GM12878 (cell line): ENCODE measurements at regions not wholly inside any gene's neighbourhood (a gene's known extent, or its start where the extent isn't known, plus 50 kb on each side); places are given as distances from the start of the nearest gene placed in this dataset.

Experiments
- ATAC-seq: fragments of 200-7000 bp; cut with Tn5 transposase; 3 replicates; pipeline ENCODE4 v1.9.1; 2020; ENCODE audit warnings: mild to moderate bottlenecking, moderate library complexity
- BruUV-seq: library from RNA; stranded (reverse); fragments of 400-500 nt; replicated peaks from 2 replicates; lab custom pipeline; 2021; lab: Mats Ljungman, UMichigan
- CTCF ChIA-PET: fragments of 300-600 bp; sonication (Branson Sonifier 250); formaldehyde crosslinking; extraction: SDS; loops from one replicate; lab custom pipeline; 2021; ENCODE audit warnings: inconsistent platforms; lab: Yijun Ruan, JAX
- POLR2A ChIA-PET: fragments of 350-600 bp; formaldehyde crosslinking; extraction: SDS; loops from one replicate; lab custom pipeline; 2021; ENCODE audit warnings: inconsistent platforms; lab: Charles Lee
- RAD21 ChIA-PET: fragments of 300-600 bp; sonication (Branson Sonifier 250); formaldehyde crosslinking; loops from one replicate; lab custom pipeline; 2023; ENCODE audit warnings: antibody characterized with exemption; ENCODE audit not compliant: unreplicated experiment; lab: Charles Lee
- SMC1A ChIA-PET: fragments of 300-600 bp; sonication (Branson Sonifier 250); formaldehyde crosslinking; loops from one replicate; lab custom pipeline; 2023; ENCODE audit not compliant: unreplicated experiment, uncharacterized antibody; lab: Charles Lee
- DNase-seq: peaks from one replicate; pipeline ENCODE4 v3.0.0-alpha.2; 2011; ENCODE audit warnings: low read depth, low spot score
- FAIRE-seq: peaks from 3 replicates; lab custom pipeline; 2011; peaks lifted over from hg19 to GRCh38; lab: Jason Lieb, UNC
- H2AFZ ChIP-seq: 2 replicates; pipeline ENCODE4 v1.6.0; 2011; ENCODE audit warnings: low read depth, low read length, control low read depth; ENCODE audit not compliant: control insufficient read depth
- H3K27ac ChIP-seq: 2 replicates; pipeline ENCODE4 v1.5.1; 2011; ENCODE audit warnings: control low read depth; ENCODE audit not compliant: control insufficient read depth, insufficient read depth
- H3K27me3 ChIP-seq, 2 experiments: replicated peaks in 1 of 2; 2 replicates each; pipeline versions ENCODE4 v1.6.0 to v1.6.1; 2011; ENCODE audit warnings: low read length in 1 of 2; ENCODE audit not compliant: control insufficient read depth in 2 of 2, insufficient read depth in 2 of 2
- H3K36me3 ChIP-seq, 2 experiments: 2 replicates each; pipeline ENCODE4 v1.5.1; 2011; ENCODE audit warnings: low read length in 1 of 2; ENCODE audit not compliant: control insufficient read depth in 2 of 2, insufficient read depth in 2 of 2
- H3K4me1 ChIP-seq: 2 replicates; pipeline ENCODE4 v1.6.1; 2011; ENCODE audit warnings: mild to moderate bottlenecking, low read length, moderate library complexity, mixed read lengths; ENCODE audit not compliant: control insufficient read depth, insufficient read depth
- H3K4me2 ChIP-seq: 2 replicates; pipeline ENCODE4 v1.6.0; 2011; ENCODE audit warnings: control low read depth; ENCODE audit not compliant: control insufficient read depth, insufficient read depth
- H3K4me3 ChIP-seq: fragments of 200-600 bp; sonication (generic); 2 replicates; pipeline ENCODE4 v1.5.1; 2016
- H3K79me2 ChIP-seq: 2 replicates; pipeline ENCODE4 v1.6.0; 2011; ENCODE audit warnings: low read length; ENCODE audit not compliant: control insufficient read depth, insufficient read depth
- H3K9ac ChIP-seq: 2 replicates; pipeline ENCODE4 v1.8.0; 2011; ENCODE audit warnings: low read length, control low read depth, mixed read lengths; ENCODE audit not compliant: control insufficient read depth, insufficient read depth
- H3K9me3 ChIP-seq: replicated peaks from 3 replicates; pipeline ENCODE4 v1.5.1; 2011; ENCODE audit warnings: mild to moderate bottlenecking, low read length; ENCODE audit not compliant: control insufficient read depth, insufficient read depth
- H4K20me1 ChIP-seq: 2 replicates; pipeline ENCODE4 v1.6.0; 2011; ENCODE audit not compliant: control insufficient read depth, insufficient read depth
- BACH1 ChIP-seq: fragments of 450-650 bp; IDR thresholded peaks from 2 replicates; pipeline ENCODE4 v1.6.1; 2017; ENCODE audit warnings: mild to moderate bottlenecking, borderline replicate concordance
- BCL11A ChIP-seq: IDR thresholded peaks from 2 replicates; pipeline ENCODE4 v1.6.1; 2011; ENCODE audit warnings: low read depth, low read length
- BMI1 ChIP-seq: fragments of 450-650 bp; IDR thresholded peaks from 2 replicates; pipeline ENCODE4 v1.6.1; 2016; ENCODE audit warnings: mild to moderate bottlenecking, moderate library complexity, borderline replicate concordance
- CBFB ChIP-seq: IDR thresholded peaks from 2 replicates; pipeline ENCODE4 v1.6.1; 2016; ENCODE audit warnings: antibody characterized with exemption, low read depth
- CHD4 ChIP-seq: fragments of 200-600 bp; sonication (generic); IDR thresholded peaks from 2 replicates; pipeline ENCODE4 v1.6.1; 2016; ENCODE audit warnings: mild to moderate bottlenecking
- CREM ChIP-seq: IDR thresholded peaks from 2 replicates; pipeline ENCODE4 v1.6.1; 2014; ENCODE audit warnings: antibody characterized with exemption, low read depth
- MEF2A ChIP-seq: IDR thresholded peaks from 2 replicates; pipeline ENCODE4 v1.6.1; 2011; ENCODE audit warnings: low read depth, mild to moderate bottlenecking, low read length, moderate library complexity; ENCODE audit not compliant: insufficient read depth
- MYC ChIP-seq: IDR thresholded peaks from 2 replicates; pipeline ENCODE4 v1.6.1; 2011; ENCODE audit warnings: mild to moderate bottlenecking, low read length, moderate library complexity, inconsistent platforms; ENCODE audit not compliant: insufficient read depth, insufficient replicate concordance, insufficient read length, severe bottlenecking
- NR2C1 ChIP-seq: fragments of 450-650 bp; IDR thresholded peaks from 2 replicates; pipeline ENCODE4 v1.6.1; 2017; ENCODE audit warnings: antibody characterized with exemption, mild to moderate bottlenecking, moderate library complexity
- PBX3 ChIP-seq: IDR thresholded peaks from 2 replicates; pipeline ENCODE4 v1.6.1; 2011; ENCODE audit warnings: mild to moderate bottlenecking, low read depth, low read length, moderate library complexity; ENCODE audit not compliant: insufficient replicate concordance
- POLR2AphosphoS2 ChIP-seq: IDR thresholded peaks from 2 replicates; pipeline ENCODE4 v1.6.1; 2011; ENCODE audit warnings: low read depth, mild to moderate bottlenecking, low read length, improper control_type of control experiment, moderate library complexity
- REST ChIP-seq: IDR thresholded peaks from 2 replicates; pipeline ENCODE4 v1.6.1; 2012; ENCODE audit warnings: mild to moderate bottlenecking, low read depth, low read length
- SP1 ChIP-seq: IDR thresholded peaks from one replicate; pipeline ENCODE4 v1.6.1; 2011; ENCODE audit warnings: low read depth, low read length
- SREBF2 ChIP-seq: IDR thresholded peaks from 2 replicates; pipeline ENCODE4 v1.6.1; 2012; ENCODE audit warnings: mild to moderate bottlenecking, low read length
- ZNF207 ChIP-seq: fragments of 450-650 bp; IDR thresholded peaks from 2 replicates; pipeline ENCODE4 v1.6.1; 2014; ENCODE audit warnings: antibody characterized with exemption, mild to moderate bottlenecking, borderline replicate concordance
- WGBS: methylation state at CpG from one replicate; pipeline ENCODE4 v1.1.6; 2016; ENCODE audit warnings: low lambda C conversion rate; ENCODE audit not compliant: insufficient replicate concordance, insufficient coverage; ENCODE audit errors: missing lambda C conversion rate; 5-methylcytosine and 5-hydroxymethylcytosine counted together
- in situ Hi-C: fragments of 300-500 bp; cut with MboI; formaldehyde crosslinking; loops from 9 replicates; pipeline ENCODE4 v1.14.3; 2018; ENCODE audit warnings: mixed read lengths
- intact Hi-C: fragments of 100-400 bp; cut with micrococcal nuclease; formaldehyde crosslinking; loops from one replicate; pipeline ENCODE4 v1.14.2; 2022; ENCODE audit not compliant: unreplicated experiment

GRCh38 chr5:17388717-17389116 is 109.3 kb upstream of the TAF11L2 start:
- Histone ChIP-seq H3K79me2 (no peaks in the 10 kb centered on the region), H2AFZ (no peak overlapping the region), H3K27ac (no peak overlapping the region), H3K9ac (no peak overlapping the region), H3K4me1 (no peaks in the 10 kb centered on the region), H3K9me3 (no peaks in the 10 kb centered on the region; the same call in 2 of the 3 replicates)
- POLR2A ChIA-PET, result interaction anchor here (0.8 kb wide), 1 partner anchor 14 kb away, joined by 3 read pairs; no protein-coding TSS in a partner anchor
- WGBS, result 53% methylated on average over 1 of the region's 1 CpG
- no TSS peak for BruUV-seq
- intact Hi-C loops, result no loop called here
- DNase-seq, result no peak
- RAD21 ChIA-PET, result no interaction called here
- TF ChIP-seq POLR2AphosphoS2 (no peak), CBFB (no peak), BMI1 (no peak), NR2C1 (no peak)
- TF ChIP-seq, all 136 proteins: peak for 0
- SMC1A ChIA-PET, result interaction anchor here (1.0 kb wide), 1 partner anchor 9 kb away, joined by 4 read pairs; no protein-coding TSS in a partner anchor
- ATAC-seq, result no peak
- in situ Hi-C loops, result no loop called here
- CTCF ChIA-PET, result no interaction called here
- H3K36me3 ChIP-seq, result no peaks in the 10 kb centered on the region
- no peaks in the 10 kb centered on the region for H4K20me1 ChIP-seq
- H3K4me2 ChIP-seq, result no peak overlapping the region
- no peaks in the 10 kb centered on the region for H3K27me3 ChIP-seq
- FAIRE-seq, result no peak
- no peak overlapping the region for H3K4me3 ChIP-seq

- intact Hi-C loops (no loop called here), in situ Hi-C loops (no loop called here)
- ATAC-seq (no peak), DNase-seq (no peak), FAIRE-seq (no peak)
- SMC1A ChIA-PET, result no interaction called here
- no peak overlapping the region for H3K4me2 ChIP-seq
- no peak overlapping the region for H3K4me3 ChIP-seq
- no peaks in the 10 kb centered on the region for H3K4me1 ChIP-seq
- no peaks in the 10 kb centered on the region; the same call in 2 of the 3 replicates for H3K9me3 ChIP-seq
- POLR2A ChIA-PET, result no interaction called here
- no peak overlapping the region for H3K27ac ChIP-seq
- H3K79me2 ChIP-seq, result no peaks in the 10 kb centered on the region
- no peaks in the 10 kb centered on the region for H3K27me3 ChIP-seq
- H3K36me3 ChIP-seq, result no peaks in the 10 kb centered on the region
- RAD21 ChIA-PET, result no interaction called here
- H2AFZ ChIP-seq, result no peak overlapping the region
- no TSS peak for BruUV-seq
- CTCF ChIA-PET, result interaction anchor here (0.6 to 0.8 kb wide), 2 partner anchors 8 to 178 kb away, joined by 3 read pairs; no protein-coding TSS in a partner anchor
- H3K9ac ChIP-seq, result no peak overlapping the region
- H4K20me1 ChIP-seq, result no peaks in the 10 kb centered on the region
- WGBS, result 16% methylated on average over 1 of the region's 1 CpG
- TF ChIP-seq MEF2A (no peak), CREM (no peak), PBX3 (no peak), REST (no peak), BCL11A (no peak), CHD4 (no peak), ZNF207 (no peak), SP1 (no peak), SREBF2 (no peak), MYC (no peak), BACH1 (no peak), NR2C1 (no peak)
Observed at GRCh38 chr5:17394086-17394485, 103.9 kb upstream of the TAF11L2 start.
